ENCODE measurements at regions not wholly inside any gene's neighbourhood (a gene's known extent, or its start where the extent isn't known, plus 50 kb on each side); places are given as distances from the start of the nearest gene placed in this dataset.

DNA sequence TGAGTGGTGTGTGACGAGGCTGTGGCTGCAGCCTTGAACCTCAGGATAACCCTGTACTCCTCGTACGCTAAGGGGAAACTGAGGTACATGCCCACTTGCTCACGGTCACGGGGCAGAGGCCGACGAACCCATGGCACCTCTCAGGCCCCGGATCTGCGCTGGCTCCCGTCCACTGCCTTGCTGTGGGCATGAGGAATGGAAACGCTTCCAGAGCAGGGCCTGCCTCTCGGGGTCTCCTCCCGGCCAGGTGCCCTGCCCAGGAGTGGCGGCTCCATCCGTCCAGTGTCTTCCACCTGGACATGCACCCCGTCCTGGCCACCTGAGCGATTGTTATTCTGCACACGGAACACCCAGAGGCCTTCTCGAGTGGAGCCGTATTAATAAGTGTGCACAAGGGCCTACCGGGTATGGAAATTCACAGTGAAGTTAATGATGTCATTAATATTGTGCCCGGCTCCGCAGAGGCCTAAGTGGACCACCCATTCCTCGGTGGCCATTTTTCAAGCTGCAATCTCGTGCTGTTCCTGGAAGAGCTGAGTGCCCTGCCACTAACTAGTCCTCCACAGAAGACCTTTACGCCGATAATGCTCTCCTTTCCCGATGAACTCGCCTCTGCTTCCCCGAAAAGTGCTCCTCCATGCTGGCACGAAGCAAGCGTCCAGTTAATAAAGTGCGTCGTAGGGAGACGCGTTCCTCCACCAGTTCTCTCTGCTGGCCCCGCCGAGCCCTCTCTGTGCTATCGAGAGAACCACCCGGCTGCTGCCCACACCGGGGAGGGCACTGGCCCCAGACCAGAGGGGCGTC, 927.9 kb downstream of the BRD1 start:
- no peak for DNase-seq

- no peak for DNase-seq
Measured at GRCh38 chr22:48898524-48899250, 929.0 kb downstream of the BRD1 start.

- no peak for DNase-seq
Measured at GRCh38 chr22:48897645-48898370, 929.9 kb downstream of the BRD1 start.

GRCh38 chr22:48896766-48897644, 930.7 kb downstream of the BRD1 start:
- no peak for DNase-seq

DNA sequence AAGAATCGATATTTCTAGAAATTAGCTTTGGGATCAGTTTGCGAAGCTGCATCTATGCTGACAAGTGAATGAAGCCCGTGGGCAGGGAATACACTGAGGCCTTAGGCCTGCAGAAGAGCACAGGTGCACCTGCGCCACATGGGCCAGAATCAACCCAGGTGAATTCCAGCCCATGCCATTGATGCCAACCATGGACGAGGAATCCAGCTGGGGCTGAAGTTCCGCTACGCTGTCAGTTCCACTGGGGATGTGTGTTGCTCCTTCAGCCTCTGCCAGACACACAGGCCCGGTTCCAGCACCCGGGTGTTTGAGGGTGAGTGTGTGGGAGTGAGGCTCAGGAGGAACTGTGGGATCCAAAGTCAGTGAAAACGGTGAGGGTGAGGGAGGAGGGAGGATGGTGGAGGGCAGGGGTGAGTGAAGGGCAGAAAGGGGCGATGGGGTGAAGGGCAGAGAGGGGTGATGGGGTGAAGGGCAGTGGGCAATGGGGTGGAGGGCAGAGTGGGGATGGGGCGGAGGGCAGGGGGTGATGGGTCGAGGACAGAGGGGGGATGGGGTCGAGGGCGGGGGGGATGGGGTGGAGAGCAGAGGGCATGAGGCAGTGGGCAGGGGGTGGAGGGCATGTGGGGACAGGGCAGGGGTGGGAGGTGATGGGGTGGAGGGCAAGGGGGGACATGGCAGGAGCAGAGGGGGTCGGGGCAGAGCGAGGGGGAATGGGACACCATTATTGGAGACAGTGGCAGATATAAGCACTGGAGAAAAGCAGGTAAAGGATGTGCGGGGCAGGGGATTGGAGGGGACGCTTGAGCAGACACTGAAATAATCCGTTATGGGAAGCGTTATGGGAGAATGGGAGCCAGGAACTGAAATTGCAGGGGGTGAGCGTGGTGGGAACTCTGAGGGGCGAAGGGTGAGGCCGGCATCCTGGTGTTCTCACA, 931.6 kb downstream of the BRD1 start:
- DNase-seq, result no peak

DNA sequence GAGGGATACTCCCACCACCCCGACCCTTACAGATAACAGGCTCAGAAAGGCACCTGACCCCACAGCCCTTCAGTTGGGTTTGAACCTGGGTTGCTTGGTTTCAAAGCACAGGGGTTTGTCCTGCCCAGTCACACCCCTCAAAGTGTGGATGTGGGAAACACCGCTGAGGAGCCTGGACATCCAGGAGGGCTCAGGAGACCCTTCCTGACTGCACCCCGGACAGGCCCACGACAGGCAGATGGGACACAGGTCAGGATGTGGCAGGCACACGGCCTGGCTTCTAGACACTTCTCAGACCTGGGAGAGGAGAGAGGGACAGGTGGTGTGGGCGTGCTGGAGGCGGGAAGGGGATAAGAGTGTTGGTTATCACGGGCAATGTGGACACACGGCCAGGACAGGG, 932.3 kb downstream of the BRD1 start:
- no peak for DNase-seq

DNA sequence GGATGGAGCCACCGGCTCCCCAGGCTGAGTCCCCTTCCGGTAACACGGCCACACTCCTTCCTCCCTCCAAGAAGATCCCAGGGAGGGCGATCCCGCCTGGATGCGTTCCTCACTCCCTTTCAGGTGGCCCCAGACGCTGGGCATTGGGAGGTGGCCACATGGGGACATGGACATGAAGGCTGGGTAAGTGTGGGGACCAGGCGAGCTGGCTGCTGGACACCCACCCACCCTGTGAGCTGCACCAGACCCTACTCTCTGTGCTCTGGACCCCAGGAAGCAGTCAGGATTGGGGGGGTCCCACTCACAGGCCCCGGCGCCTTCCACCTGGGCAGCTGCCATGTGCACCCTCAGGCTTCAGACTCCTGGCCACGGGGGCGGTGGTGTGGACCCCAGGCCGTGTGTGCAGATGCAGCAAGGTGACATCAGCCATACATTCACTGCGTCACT, 932.8 kb downstream of the BRD1 start:
- no peak for DNase-seq

- peak in 3 of 4 experiments; percentile 17 to 43 (median 25) for DNase-seq
Measured at GRCh38 chr22:48894064-48894671, 933.5 kb downstream of the BRD1 start.

DNA sequence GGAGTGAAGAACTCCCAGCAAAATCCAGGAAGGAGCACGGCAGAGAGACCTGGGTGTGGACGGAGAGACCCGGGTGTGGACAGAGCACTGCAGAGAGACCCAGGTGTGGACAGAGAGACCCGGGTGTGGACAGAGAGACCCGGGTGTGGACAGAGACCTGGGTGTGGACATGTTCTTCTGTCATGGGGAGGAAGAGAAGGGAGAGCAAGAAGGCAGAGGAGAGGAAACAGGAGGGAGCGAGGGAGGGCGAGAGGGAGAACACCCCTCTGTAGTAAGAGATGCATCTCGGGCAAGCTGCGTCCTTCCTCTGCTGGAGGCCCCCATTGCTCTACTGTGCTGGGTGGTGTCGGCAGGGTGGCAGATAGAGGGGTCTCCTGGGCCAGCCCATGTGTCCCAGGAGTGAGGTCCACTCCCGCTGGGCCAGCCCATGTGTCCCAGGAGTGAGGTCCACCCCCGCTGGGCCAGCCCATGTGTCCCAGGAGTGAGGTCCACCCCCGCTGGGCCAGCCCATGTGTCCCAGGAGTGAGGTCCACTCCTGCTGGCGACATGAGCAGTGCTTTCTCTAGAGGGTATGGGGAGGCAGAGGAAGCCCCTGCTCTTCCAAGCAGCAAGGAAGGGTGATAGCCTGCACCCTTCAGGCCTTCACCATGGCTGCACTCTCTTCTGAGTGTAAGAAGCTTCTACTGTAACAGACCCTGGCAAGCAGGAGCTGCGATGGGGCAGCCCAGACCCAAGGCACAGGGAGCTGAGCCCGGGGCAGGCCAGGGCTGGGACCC, 934.2 kb downstream of the BRD1 start:
- DNase-seq, result no peak

- DNase-seq, result no peak
Measured at GRCh38 chr22:48892578-48893287, 934.9 kb downstream of the BRD1 start.

GRCh38 chr22:48891688-48892577, 935.7 kb downstream of the BRD1 start:
- no peak for DNase-seq

- DNase-seq, result no peak
Measured at GRCh38 chr22:48890693-48891554, 936.7 kb downstream of the BRD1 start.

- DNase-seq, result no peak
Measured at GRCh38 chr22:48889887-48890692, 937.6 kb downstream of the BRD1 start.

GRCh38 chr22:48889209-48889830, 938.4 kb downstream of the BRD1 start:
- no peak for DNase-seq

- DNase-seq, result no peak
Measured at GRCh38 chr22:48888466-48889208, 939.0 kb downstream of the BRD1 start.
